ENCODE measurements at regions not wholly inside any gene's neighbourhood (a gene's known extent, or its start where the extent isn't known, plus 50 kb on each side); places are given as distances from the start of the nearest gene placed in this dataset.

DNA sequence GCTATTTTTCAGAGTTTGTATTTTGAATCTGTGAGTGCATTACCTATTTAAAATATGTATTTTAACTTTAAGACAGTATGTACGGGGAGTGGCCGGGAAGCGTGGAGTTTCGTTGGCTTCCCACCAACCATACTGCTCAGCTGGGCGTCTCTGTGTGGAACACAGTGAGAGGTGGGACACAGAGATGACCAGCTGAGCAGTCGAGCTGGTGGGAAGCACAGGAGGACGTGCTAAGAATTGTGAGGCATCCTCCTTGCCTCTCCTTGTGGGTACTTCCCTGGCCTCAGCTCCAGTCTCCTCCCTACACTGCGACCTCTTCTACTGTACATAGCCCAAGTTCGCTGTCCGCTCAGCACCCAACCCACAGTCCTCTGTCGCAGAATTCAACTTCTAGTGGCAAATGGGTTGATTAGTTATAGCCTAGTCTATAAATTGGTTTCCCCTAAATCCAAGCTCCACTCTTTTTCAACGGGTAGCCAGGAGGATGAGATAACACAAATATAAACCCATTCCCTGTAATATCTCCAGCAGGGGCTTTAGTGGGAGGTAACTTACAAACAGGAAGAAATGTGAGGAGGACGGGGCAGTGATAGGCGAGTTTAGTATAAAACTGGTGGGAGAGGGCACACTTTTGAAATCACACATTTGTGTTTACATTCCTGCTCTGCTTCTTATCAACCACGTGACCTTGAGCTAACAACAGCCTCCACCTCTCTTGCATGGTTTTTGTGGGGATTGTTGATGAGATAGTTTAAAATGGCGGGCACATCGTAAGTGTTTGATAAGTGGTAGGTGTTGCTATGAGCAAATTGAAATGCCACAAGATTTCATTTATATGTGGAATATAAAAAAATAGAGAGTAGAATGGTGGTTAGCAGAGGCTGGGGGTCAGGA lies 211.9 kb upstream of the HS3ST3A1 start:
- intact Hi-C loops (cut with DNase I): no loop called here
- Histone ChIP-seq H3K36me3 (ENCODE audit: control insufficient read depth in 2 of 3, insufficient read depth in 3 of 3, low read length in 3 of 3) (no peaks in the 10 kb centered on the region), H3K4me3 (ENCODE audit: low read length in 3 of 3) (no peak overlapping the region), H3K4me1 (ENCODE audit: control insufficient read depth in 2 of 3, insufficient read depth in 2 of 3, low read depth in 1 of 3, low read length in 3 of 3) (no peaks in the 10 kb centered on the region), H3K27ac (ENCODE audit: low read depth in 2 of 2, low read length in 2 of 2) (no peak overlapping the region), H3K27me3 (ENCODE audit: control insufficient read depth, insufficient read depth, low read length) (no peaks in the 10 kb centered on the region), H3K9ac (ENCODE audit: low read length in 3 of 3) (no peak overlapping the region), H3K9me3 (ENCODE audit: control insufficient read depth in 2 of 3, insufficient read depth in 1 of 3, low read length in 3 of 3) (no peaks in the 10 kb centered on the region)
- no peak for DNase-seq
- no peak for FAIRE-seq
- TF ChIP-seq, protein P1, sequence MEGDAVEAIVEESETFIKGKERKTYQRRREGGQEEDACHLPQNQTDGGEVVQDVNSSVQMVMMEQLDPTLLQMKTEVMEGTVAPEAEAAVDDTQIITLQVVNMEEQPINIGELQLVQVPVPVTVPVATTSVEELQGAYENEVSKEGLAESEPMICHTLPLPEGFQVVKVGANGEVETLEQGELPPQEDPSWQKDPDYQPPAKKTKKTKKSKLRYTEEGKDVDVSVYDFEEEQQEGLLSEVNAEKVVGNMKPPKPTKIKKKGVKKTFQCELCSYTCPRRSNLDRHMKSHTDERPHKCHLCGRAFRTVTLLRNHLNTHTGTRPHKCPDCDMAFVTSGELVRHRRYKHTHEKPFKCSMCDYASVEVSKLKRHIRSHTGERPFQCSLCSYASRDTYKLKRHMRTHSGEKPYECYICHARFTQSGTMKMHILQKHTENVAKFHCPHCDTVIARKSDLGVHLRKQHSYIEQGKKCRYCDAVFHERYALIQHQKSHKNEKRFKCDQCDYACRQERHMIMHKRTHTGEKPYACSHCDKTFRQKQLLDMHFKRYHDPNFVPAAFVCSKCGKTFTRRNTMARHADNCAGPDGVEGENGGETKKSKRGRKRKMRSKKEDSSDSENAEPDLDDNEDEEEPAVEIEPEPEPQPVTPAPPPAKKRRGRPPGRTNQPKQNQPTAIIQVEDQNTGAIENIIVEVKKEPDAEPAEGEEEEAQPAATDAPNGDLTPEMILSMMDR (IDR thresholded peaks at IDR 0.05; ENCODE audit: borderline replicate concordance, extremely low read depth, insufficient read depth): no peak

DNA sequence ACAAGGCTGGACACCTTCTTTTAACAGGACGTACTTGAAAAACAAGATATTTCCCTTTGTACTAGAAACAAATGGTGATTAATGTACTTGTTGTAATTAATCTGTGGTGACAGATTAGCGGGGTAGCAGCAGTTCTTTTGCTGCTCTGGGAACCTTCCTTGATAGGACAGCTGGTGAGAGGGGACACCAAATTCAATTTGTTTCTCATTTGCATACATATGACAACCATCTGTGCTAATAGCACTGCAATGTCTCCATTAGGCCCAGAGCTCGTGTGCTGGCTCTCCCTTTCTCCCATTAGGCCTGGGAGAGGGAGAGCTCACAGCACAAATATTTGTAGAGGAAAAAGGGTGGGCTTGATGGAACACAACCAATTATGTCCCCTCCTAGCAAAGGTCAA lies 221.0 kb upstream of the HS3ST3A1 start:
- DNase-seq (no peak), FAIRE-seq (no peak)
- no peaks in the 10 kb centered on the region for H3K27me3 ChIP-seq (ENCODE audit: control insufficient read depth, insufficient read depth, low read length)
- TF ChIP-seq, protein P1 (IDR thresholded peaks at IDR 0.05; ENCODE audit: borderline replicate concordance, extremely low read depth, insufficient read depth): no peak
- intact Hi-C loops (cut with DNase I): no loop called here
- no peaks in the 10 kb centered on the region for H3K36me3 ChIP-seq (ENCODE audit: control insufficient read depth in 2 of 3, insufficient read depth in 3 of 3, low read length in 3 of 3)
- no peaks in the 10 kb centered on the region for H3K4me1 ChIP-seq (ENCODE audit: control insufficient read depth in 2 of 3, insufficient read depth in 2 of 3, low read depth in 1 of 3, low read length in 3 of 3)
- no peak overlapping the region for H3K4me3 ChIP-seq (ENCODE audit: low read length in 3 of 3)
- no peak overlapping the region for H3K9ac ChIP-seq (ENCODE audit: low read length in 3 of 3)
- no peak overlapping the region for H3K27ac ChIP-seq (ENCODE audit: low read depth in 2 of 2, low read length in 2 of 2)
- no peaks in the 10 kb centered on the region for H3K9me3 ChIP-seq (ENCODE audit: control insufficient read depth in 2 of 3, insufficient read depth in 1 of 3, low read length in 3 of 3)

DNA sequence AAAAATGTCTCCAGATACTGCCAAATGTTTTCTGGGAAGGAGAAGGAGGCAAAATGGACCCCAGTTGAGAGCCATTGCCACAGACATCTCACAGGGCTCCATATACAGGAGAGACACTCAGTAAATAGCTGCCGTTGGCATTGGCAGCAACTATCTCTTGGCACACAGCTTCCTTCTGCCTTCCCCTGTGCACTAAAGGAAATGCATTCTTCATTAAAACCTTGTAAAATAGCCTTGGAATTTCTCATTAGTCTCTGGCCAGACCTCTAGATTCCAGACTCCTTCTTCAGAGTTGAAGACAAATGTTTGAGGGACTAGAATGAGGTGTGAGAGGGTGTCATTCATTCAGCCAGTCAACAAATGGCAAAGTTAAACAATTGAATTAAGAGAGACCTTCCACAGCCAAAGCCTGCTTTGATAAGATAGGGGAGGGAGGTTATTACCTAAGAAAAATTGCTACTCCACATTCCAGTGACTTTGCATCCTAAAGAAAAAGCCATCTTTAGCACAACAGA lies 223.9 kb upstream of the HS3ST3A1 start:
- DNase-seq (no peak), FAIRE-seq (no peak)
- Histone ChIP-seq H3K27ac (ENCODE audit: low read depth in 2 of 2, low read length in 2 of 2) (no peak overlapping the region), H3K27me3 (ENCODE audit: control insufficient read depth, insufficient read depth, low read length) (no peaks in the 10 kb centered on the region), H3K9ac (ENCODE audit: low read length in 3 of 3) (no peak overlapping the region), H3K36me3 (ENCODE audit: control insufficient read depth in 2 of 3, insufficient read depth in 3 of 3, low read length in 3 of 3) (no peaks in the 10 kb centered on the region), H3K4me1 (ENCODE audit: control insufficient read depth in 2 of 3, insufficient read depth in 2 of 3, low read depth in 1 of 3, low read length in 3 of 3) (no peaks in the 10 kb centered on the region), H3K4me3 (ENCODE audit: low read length in 3 of 3) (no peak overlapping the region), H3K9me3 (ENCODE audit: control insufficient read depth in 2 of 3, insufficient read depth in 1 of 3, low read length in 3 of 3) (no peaks in the 10 kb centered on the region)
- intact Hi-C loops (cut with DNase I): no loop called here
- TF ChIP-seq, protein P1 (IDR thresholded peaks at IDR 0.05; ENCODE audit: borderline replicate concordance, extremely low read depth, insufficient read depth): no peak

All from kidney (tissue), 13 donors.